Prostate gland (tissue), 2 donors: ENCODE measurements at regions not wholly inside any gene's neighbourhood (a gene's known extent, or its start where the extent isn't known, plus 50 kb on each side); places are given as distances from the start of the nearest gene placed in this dataset.

ENCODE experiments used
- DNase-seq: peaks from one replicate; pipeline ENCODE4 v3.0.0-alpha.2; 2019; ENCODE audit warnings: low spot score
- H3K27ac ChIP-seq, 2 donors: fragments of 200-600 bp; sonication (generic); 2 replicates each; pipeline ENCODE4 v1.5.1; 2017 to 2019
- H3K27me3 ChIP-seq: fragments of 200-600 bp; sonication (generic); replicated peaks from 2 replicates; pipeline ENCODE4 v1.5.1; 2019; ENCODE audit not compliant: insufficient read depth
- H3K36me3 ChIP-seq, 2 donors: fragments of 200-600 bp; sonication (generic); 1 replicate in 1 of 2; 2 replicates in 1 of 2; pipeline versions ENCODE4 v1.5.1 to v1.8.1; 2017 to 2019
- H3K4me1 ChIP-seq: fragments of 200-600 bp; sonication (generic); replicated peaks from 2 replicates; pipeline ENCODE4 v1.5.1; 2019
- H3K4me3 ChIP-seq, 2 donors: fragments of 200-600 bp; sonication (generic); 2 replicates each; pipeline ENCODE4 v1.5.1; 2017 to 2019
- H3K9me3 ChIP-seq: fragments of 200-600 bp; sonication (generic); 2 replicates; pipeline ENCODE4 v1.5.1; 2017
- CTCF ChIP-seq, 4 experiments: fragments of 200-600 bp in 2 of 4; fragments of 450-650 bp in 2 of 4; sonication (generic) in 2 of 4; IDR thresholded peaks; 1 replicate in 3 of 4; 2 replicates in 1 of 4; pipeline ENCODE4 v1.5.1; 2016 to 2019; ENCODE audit warnings: antibody characterized with exemption in 4 of 4, mild to moderate bottlenecking in 2 of 4, moderate library complexity in 2 of 4
- POLR2A ChIP-seq: fragments of 450-650 bp; IDR thresholded peaks from one replicate; pipeline ENCODE4 v1.6.1; 2016; ENCODE audit warnings: antibody characterized with exemption, mild to moderate bottlenecking
- POLR2AphosphoS5 ChIP-seq: sonication (generic); formaldehyde crosslinking; IDR thresholded peaks from one replicate; pipeline ENCODE4 v1.6.1; 2017; ENCODE audit warnings: antibody characterized with exemption
- WGBS: methylation state at CpG from one replicate; pipeline ENCODE4 v1.1.5; 2018; 5-methylcytosine and 5-hydroxymethylcytosine counted together
- intact Hi-C: fragments of 100-400 bp; cut with DNase I; formaldehyde crosslinking; loops from one replicate; pipeline ENCODE4 v1.14.2; 2022

- H3K27ac ChIP-seq: no peak overlapping the region
- TF ChIP-seq CTCF (IDR thresholded peaks at IDR 0.05) (no peak), POLR2A (no peak), POLR2AphosphoS5 (no peak)
- H3K9me3 ChIP-seq: no peaks in the 10 kb centered on the region
- DNase-seq: no peak
- H3K36me3 ChIP-seq: no peaks in the 10 kb centered on the region
- H3K4me1 ChIP-seq: no peaks in the 10 kb centered on the region
- H3K27me3 ChIP-seq: no peaks in the 10 kb centered on the region
- H3K4me3 ChIP-seq: no peak overlapping the region
- intact Hi-C loops: no loop called here
- WGBS: 56% methylated on average over 4 of the region's 4 CpGs
Measured at GRCh38 chr20:40144581-40144980, 544.5 kb downstream of the MAFB start.

- TF ChIP-seq CTCF (IDR thresholded peaks at IDR 0.05) (no peak), POLR2AphosphoS5 (no peak), POLR2A (no peak)
- WGBS: 50% methylated on average over 1 of the region's 1 CpG
- Histone ChIP-seq H3K27ac (no peak overlapping the region), H3K9me3 (no peaks in the 10 kb centered on the region), H3K36me3 (no peaks in the 10 kb centered on the region), H3K27me3 (no peaks in the 10 kb centered on the region), H3K4me1 (no peaks in the 10 kb centered on the region), H3K4me3 (no peak overlapping the region)
- intact Hi-C loops: no loop called here
- DNase-seq: no peak
Measured at GRCh38 chr20:40134176-40134575, 554.9 kb downstream of the MAFB start.

DNA sequence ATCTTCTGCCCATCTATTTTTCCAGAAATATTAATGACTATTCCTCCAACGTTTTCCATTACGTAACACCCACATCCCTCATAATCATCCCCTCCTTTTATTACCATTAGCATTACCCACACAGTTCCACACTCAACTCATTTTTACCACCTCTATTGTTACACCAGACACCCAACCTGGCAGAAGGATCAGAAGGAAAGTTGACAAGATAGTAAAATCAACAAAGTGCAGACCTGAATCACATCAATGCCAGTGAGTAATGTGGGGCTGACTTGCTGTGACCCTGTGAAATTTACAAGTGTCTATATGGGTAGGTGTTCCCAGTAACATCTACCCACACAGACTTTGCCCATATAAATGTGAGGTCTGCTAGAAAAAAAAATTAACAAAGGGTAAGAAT, 568.2 kb downstream of the MAFB start:
- H3K4me1 ChIP-seq: no peaks in the 10 kb centered on the region
- H3K9me3 ChIP-seq: no peaks in the 10 kb centered on the region
- no peak overlapping the region for H3K4me3 ChIP-seq
- no peak for TF ChIP-seq POLR2A
- no peak for TF ChIP-seq POLR2AphosphoS5
- TF ChIP-seq CTCF (IDR thresholded peaks at IDR 0.05): no peak
- intact Hi-C loops: no loop called here
- WGBS: 54% methylated on average over 2 of the region's 2 CpGs
- no peak for DNase-seq
- H3K36me3 ChIP-seq: no peaks in the 10 kb centered on the region
- H3K27ac ChIP-seq: no peak overlapping the region
- no peaks in the 10 kb centered on the region for H3K27me3 ChIP-seq

DNA sequence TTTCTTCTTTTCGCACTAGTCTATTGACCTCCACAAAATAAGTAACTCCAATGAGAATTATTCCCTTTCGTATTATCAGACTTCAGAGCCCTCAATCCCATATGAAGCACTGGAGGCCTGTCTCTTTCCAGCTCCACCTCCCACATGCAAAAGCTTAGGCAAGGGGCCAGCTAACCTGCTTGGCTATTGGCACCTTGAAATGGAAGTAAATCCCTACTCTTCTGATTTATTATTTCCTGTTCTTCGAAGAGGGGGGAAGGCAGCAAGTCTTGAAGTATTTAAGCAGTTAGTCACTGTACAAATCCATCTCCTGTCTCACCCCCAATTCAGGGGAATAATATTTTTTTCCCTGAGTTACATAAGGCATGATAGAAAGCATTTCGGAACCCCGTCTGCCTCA, 577.8 kb downstream of the MAFB start:
- Histone ChIP-seq H3K27me3 (no peaks in the 10 kb centered on the region), H3K9me3 (no peaks in the 10 kb centered on the region), H3K27ac (no peak overlapping the region), H3K4me1 (no peaks in the 10 kb centered on the region), H3K36me3 (no peaks in the 10 kb centered on the region), H3K4me3 (no peak overlapping the region)
- no peak for DNase-seq
- 74% methylated on average over 5 of the region's 5 CpGs for WGBS
- intact Hi-C loops: no loop called here
- no peak for TF ChIP-seq POLR2A
- no peak for TF ChIP-seq CTCF (IDR thresholded peaks at IDR 0.05)
- no peak for TF ChIP-seq POLR2AphosphoS5

DNA sequence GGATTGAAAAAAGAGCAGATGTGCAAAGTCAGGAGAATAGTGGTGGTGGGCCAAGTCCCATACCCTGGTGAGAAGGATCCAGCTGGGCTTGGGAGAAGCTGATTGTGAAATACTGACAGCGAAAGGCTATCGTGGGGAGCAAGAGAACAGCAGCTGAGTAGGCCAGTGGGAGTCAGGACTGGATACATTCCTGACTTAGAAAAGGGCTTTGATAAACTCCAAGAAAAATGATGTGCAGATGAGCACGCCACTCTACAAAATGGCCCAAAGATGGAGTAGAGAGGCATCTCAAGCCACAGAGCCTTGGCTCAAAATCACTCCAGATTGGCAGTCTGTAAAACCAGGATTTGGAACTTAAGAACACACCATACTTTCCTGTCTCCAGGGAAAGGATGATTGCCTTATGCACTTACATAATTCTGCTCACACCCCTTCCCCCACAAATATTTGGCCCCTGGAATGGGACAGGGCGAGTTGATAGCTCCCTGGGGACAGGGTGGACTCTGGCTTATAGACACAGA, 578.7 kb downstream of the MAFB start:
- intact Hi-C loops: no loop called here
- Histone ChIP-seq H3K36me3 (no peaks in the 10 kb centered on the region), H3K27ac (no peak overlapping the region), H3K4me3 (no peak overlapping the region), H3K27me3 (no peaks in the 10 kb centered on the region), H3K4me1 (no peaks in the 10 kb centered on the region), H3K9me3 (no peaks in the 10 kb centered on the region)
- no peak for DNase-seq
- 84% methylated on average over 4 of the region's 4 CpGs for WGBS
- no peak for TF ChIP-seq POLR2AphosphoS5
- TF ChIP-seq CTCF (IDR thresholded peaks at IDR 0.05): no peak
- TF ChIP-seq POLR2A: no peak
